BJ (cell line): ENCODE measurements at regions not wholly inside any gene's neighbourhood (a gene's known extent, or its start where the extent isn't known, plus 50 kb on each side); places are given as distances from the start of the nearest gene placed in this dataset.

ENCODE experiments used
- CTCF ChIA-PET: fragments of 350-600 bp; formaldehyde crosslinking; extraction: SDS; loops from one replicate; lab custom pipeline; 2021; ENCODE audit warnings: antibody characterized with exemption, inconsistent platforms; lab: Yijun Ruan, JAX
- POLR2A ChIA-PET: fragments of 300-600 bp; sonication (Branson Sonifier 250); formaldehyde crosslinking; extraction: SDS; loops from one replicate; lab custom pipeline; 2021; ENCODE audit warnings: antibody characterized with exemption; lab: Charles Lee
- DNase-seq: peaks from one replicate; pipeline ENCODE4 v3.0.0-alpha.2; 2011; ENCODE audit warnings: low read depth
- H3K27me3 ChIP-seq: 2 replicates; pipeline ENCODE4 v1.6.0; 2011; ENCODE audit warnings: low read length; ENCODE audit not compliant: control insufficient read depth, insufficient read depth
- H3K36me3 ChIP-seq: 2 replicates; pipeline ENCODE4 v1.5.1; 2011; ENCODE audit warnings: low read length; ENCODE audit not compliant: control insufficient read depth, insufficient read depth
- H3K4me3 ChIP-seq: 2 replicates; pipeline ENCODE4 v1.5.1; 2011; ENCODE audit warnings: low read depth, mild to moderate bottlenecking, control low read depth, low read length
- CTCF ChIP-seq: IDR thresholded peaks from 2 replicates; pipeline ENCODE4 v1.5.1; 2011; ENCODE audit warnings: low read depth, mild to moderate bottlenecking, control low read depth, inconsistent platforms, low read length, moderate library complexity; ENCODE audit not compliant: insufficient read depth

GRCh38 chr13:79655509-79655908 lies 174.6 kb downstream of the NDFIP2 start:
- no peak for TF ChIP-seq CTCF
- no peaks in the 10 kb centered on the region for H3K36me3 ChIP-seq
- DNase-seq, result no peak
- ChIA-PET POLR2A (no interaction called here), CTCF (no interaction called here)
- H3K4me3 ChIP-seq, result no peak overlapping the region
- 0 out of 2 replicates have a peak, but pooled peaks cover 1% of the 10 kb centered on the region for H3K27me3 ChIP-seq

DNA sequence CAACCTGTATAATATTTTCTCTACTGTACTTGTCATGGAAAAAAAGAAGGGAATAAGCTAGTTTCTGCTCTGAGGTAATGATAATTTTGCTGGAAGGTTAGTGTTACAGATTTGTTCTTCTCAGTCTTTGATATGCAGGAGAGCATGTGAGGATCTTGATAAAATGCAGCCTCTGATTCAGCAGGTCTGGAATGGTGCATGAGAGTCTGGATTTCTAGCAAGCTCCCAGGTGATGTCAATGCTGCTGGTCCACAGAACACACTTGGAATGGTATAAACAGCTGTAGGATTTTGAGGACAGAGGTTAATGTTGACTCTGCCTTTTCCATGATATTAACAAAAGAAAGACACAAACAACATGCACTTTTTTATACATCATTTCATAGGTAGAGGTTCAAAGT lies 173.6 kb downstream of the NDFIP2 start:
- Histone ChIP-seq H3K4me3 (no peak overlapping the region), H3K27me3 (0 out of 2 replicates have a peak, but pooled peaks cover 1% of the 10 kb centered on the region), H3K36me3 (no peaks in the 10 kb centered on the region)
- ChIA-PET CTCF (interaction anchor here (1.0 to 1.7 kb wide), 2 partner anchors 9 to 10 kb away, joined by 3 to 6 read pairs; no protein-coding TSS in a partner anchor), POLR2A (no interaction called here)
- no peak for DNase-seq
- TF ChIP-seq CTCF, result no peak

- CTCF ChIA-PET, result no interaction called here
- DNase-seq, result no peak
- no peak overlapping the region for H3K4me3 ChIP-seq
- no peaks in the 10 kb centered on the region for H3K36me3 ChIP-seq
- no peak for TF ChIP-seq CTCF
- no peaks in the 10 kb centered on the region for H3K27me3 ChIP-seq
- POLR2A ChIA-PET, result no interaction called here
Observed at GRCh38 chr13:79650688-79651087, 169.7 kb downstream of the NDFIP2 start.

- no peak for DNase-seq
- TF ChIP-seq CTCF, result no peak
- CTCF ChIA-PET, result interaction anchor here (0.6 kb wide), 1 partner anchor 12 kb away, joined by 3 read pairs; no protein-coding TSS in a partner anchor
- Histone ChIP-seq H3K27me3 (no peaks in the 10 kb centered on the region), H3K4me3 (no peak overlapping the region), H3K36me3 (no peaks in the 10 kb centered on the region)
- POLR2A ChIA-PET, result no interaction called here
Observed at GRCh38 chr13:79648191-79648590, 167.2 kb downstream of the NDFIP2 start.

DNA sequence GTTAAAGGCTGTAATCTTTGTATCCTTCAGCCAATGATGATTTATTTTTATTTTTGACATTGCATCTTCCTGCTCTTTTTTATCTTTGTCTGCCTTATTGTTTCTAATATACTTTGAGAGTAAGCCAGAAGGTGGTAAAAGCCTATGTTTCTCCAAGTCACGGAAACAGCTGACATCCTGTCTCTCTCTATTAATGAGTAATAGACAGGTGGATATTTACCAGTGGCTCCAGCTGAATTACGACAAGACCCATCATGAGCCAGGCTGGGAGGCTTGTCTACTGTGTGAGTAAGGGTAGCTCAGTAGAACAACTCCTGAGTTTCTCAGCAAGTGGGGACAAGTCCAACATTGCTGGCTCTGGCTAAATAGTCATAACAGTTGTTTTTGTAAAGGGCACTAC lies 166.6 kb downstream of the NDFIP2 start:
- CTCF ChIA-PET, result interaction anchor here (0.6 to 0.7 kb wide), 2 partner anchors 12 to 1397 kb away, joined by 3 read pairs; no protein-coding TSS in a partner anchor
- TF ChIP-seq CTCF, result no peak

More for the DNA sequence above, 166.6 kb downstream of the NDFIP2 start:
- Histone ChIP-seq H3K4me3 (no peak overlapping the region), H3K36me3 (no peaks in the 10 kb centered on the region), H3K27me3 (no peaks in the 10 kb centered on the region)
- POLR2A ChIA-PET, result no interaction called here
- DNase-seq, result no peak
